Stimulated activated CD8-positive, alpha-beta memory T cell treated with anti-CD3 and anti-CD28 coated beads, Interleukin-15, amount 100 ng/mL, for 48 hours (primary cell): ENCODE measurements at regions not wholly inside any gene's neighbourhood (a gene's known extent, or its start where the extent isn't known, plus 50 kb on each side); places are given as distances from the start of the nearest gene placed in this dataset.

Source experiments
- DNase-seq, 2 donors: peaks; one replicate each; pipeline ENCODE4 v3.0.0-alpha.2; 2020; ENCODE audit warnings: low read depth in 2 of 2

DNA sequence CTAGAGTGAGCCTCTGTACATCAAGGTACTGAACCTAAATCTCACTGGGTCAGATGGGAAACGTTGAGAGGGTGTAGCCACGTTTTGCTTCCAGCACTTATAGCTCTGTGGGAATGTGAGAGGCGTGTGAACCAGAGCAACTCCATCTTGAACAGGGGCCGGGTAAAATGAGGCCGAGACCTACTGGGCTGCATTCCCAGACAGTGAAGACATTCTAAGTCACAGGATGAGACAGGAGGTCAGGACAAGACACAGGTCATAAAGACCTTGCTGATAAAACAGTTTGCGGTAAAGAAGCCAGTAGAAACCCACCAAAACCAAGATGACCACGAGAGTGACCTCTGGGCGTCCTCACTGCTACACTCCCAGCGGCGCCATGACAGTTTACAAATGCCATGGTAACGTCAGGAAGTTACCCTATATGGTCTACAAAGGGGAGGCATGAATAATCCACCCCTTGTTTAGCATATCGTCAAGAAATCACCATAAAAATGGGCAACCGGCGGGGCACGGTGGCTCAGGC is 63.4 kb upstream of the NCOR2 start:
- DNase-seq = no peak

DNA sequence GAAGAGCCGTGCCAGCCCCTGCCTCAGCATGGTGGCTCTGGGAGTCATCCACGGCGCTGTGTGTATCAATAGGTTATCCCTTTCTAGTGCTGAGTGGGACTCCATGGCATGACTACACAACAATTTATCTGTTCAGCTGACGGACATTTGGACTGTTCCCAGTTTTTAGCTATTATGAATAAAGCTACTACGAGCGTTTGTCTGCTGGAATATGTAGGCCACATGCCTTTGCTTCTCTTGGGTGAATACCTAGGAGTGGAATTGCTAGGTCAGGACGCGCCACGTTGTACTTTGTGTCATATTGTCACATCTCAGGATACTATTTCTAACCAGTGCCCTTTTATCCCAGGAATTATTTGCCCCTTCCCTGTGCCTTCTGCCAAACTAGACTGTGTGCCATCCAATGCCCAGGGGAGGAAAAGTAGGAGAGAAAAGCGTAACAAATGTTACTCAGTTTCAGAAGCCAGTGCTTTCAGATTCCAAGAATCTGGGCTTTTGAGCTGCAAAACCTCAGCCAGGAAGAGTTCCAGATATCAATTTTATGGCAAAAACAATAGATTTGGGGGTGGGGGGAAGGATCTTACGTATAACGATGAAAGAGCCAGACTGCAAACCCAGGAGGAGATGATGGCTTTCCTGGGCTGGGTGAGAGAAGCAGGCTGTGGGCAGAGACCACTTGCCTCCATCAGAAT is 62.5 kb upstream of the NCOR2 start:
- DNase-seq = no peak

DNA sequence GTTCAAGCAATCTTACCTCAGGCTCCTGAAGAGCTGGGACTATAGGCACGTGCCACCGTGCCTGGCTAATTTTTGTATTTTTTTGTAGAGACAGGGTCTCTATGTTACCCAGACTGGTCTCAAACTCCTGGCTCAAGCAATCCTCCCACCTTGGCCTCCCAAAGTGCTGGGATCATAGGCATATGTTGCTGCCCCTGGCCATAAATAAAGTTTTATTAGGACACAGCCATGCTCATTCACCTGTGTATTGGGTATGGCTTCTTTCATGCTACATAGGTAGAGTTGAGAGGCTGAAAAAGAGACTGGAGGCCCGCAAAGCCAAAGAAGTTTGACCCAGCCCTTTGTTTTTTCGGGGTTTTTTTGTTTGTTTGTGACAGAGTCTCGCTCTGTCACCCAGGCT is 61.7 kb upstream of the NCOR2 start:
- DNase-seq = no peak

DNA sequence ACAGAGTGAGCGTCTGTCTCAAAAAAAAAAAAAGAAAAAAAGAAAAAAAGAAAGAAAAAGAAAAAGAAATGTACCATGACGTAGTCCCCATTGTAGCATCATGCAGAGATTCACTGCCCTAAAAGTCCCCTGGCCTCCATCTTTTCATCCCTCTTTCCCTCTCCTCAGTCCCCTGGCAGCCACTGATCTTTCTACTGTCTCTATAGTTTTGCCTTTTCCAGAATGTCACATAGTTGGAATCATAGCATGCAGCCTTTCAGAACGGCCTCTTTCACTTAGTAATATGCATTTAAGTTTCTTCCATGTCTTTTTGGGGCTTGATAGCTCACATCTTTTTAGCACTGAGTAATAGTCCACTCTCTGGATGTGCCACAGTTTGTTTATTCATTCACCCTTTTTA is 60.5 kb upstream of the NCOR2 start:
- no peak for DNase-seq

DNA sequence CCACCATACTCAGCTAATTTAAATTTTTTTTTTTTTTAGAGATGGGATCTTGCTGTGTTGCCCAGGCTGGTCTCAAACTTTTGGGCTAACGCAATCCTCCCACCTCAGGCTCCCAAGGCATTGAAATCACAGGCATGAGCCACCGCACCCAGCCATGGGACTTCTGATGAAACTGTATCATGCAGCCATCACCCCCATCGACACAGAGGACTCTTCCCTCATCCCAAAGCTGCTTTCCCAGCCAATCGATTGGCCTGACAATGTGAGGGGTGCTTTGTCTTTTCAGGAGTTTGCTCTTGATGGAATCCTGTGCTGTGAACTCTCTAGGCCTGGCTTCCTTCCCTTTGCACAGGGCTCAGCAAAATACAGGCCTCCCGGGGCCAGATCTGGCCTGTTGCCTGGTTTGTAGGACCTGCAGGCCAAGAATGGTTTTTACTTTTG is 59.6 kb upstream of the NCOR2 start:
- DNase-seq = no peak

DNA sequence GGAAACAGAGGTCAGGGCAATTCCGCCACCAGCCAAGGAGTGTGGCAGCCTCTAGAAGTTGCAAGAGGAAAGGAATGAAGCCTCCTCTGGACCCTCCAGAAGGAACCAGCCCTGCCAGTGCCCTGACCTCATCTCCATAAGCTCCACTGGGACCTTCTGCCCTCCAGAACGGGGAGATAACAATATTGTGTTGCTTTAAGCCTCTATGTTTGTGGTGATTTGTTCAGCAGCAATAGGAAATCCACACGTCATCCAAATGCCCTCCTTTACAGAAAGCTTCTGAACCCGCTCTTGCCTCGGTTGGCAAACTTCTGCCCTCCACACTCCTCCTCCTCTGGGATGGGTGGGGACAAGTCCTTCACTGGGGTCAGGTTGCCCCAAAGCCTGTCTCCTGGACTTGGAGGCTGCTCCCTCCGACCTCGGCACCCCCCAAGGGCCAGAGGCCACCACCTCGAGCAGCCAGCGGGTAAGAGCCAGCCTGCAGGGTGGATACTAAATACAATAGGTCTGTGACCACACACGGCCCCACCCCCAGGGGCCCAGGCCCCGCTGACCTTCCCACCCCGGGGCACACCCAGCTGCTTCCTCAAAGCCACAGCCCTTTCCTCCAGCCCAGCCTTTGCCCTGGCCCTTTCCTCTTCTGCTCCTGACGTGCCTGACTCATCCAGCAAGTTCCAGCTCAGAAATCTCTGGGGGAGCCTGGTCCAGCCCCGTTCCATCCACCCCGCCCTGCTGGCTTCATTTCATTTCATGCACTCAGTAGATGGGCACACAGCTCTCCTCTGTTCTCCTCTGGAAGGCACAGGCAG is 58.7 kb upstream of the NCOR2 start:
- DNase-seq = no peak

DNA sequence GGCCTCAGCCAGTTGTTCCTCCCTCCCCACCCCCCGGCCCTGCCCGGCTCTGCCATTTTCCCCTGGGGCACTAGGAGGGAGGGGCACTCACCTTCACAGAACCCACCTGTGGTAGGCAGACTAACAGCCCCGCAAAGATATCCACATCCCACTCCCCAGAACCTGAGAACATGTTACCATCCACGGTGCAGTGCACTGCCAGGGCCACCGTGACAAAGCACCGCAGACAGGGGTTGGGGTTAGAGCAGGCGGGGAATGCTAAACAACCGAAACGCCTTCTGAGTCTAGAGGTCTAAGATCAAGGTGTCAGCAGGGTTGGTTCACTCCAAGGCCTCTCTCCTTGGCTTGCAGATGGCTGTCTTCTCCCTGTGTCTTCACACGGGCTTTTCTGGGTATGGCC is 57.4 kb upstream of the NCOR2 start:
- no peak for DNase-seq

DNA sequence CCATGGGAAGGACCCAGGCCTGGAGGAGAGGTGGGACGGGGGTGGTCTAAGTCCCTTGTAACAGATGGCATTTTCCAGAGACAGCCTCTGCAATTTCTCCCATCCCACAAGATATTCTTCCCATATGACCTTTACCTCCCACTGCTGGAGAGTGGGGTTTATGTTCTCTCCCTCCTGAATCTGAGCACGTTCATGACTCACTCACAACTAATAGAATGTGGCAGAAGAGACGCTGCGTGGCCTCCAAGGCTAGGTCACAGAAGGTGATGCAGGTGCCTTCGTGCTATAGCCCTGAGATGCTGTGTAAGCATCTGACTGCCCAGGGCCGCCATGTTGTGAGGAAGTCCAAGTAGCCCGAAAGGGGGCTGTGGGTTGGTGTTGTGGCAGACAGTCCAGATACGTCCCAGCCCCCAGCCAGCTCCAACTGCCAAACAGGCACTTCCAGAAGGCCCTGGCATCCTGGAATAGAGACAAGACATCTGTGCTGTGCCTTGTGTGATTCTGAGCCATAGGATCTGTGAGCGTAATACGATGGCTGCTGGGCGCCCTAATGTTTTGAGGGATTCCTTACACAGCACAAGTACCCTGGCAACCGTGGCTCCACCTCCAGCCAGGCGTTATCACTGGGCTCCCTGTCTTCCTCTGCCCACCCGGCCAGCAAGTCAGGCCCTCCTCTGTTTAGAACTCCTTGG is 56.1 kb upstream of the NCOR2 start:
- DNase-seq = no peak

DNA sequence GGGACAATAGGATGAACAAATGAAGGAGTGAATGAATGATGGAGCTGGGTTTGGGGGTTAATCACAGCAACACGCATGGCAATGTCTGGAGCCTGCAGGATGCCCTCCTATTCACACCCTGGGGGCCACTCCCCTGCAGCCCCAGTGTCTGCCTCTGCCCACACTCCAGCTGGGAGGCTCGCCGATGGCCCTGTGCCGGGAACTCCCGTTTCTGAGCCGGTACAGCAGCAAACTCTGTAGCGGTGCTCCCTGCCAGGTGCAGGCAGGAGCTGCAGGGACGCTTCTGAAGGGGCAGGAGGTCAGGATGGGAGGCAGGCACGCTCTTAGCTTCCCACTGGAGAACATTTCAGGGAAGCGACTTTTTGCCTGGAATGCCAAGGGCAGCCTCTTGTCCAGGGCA is 55.4 kb upstream of the NCOR2 start:
- DNase-seq = no peak

DNA sequence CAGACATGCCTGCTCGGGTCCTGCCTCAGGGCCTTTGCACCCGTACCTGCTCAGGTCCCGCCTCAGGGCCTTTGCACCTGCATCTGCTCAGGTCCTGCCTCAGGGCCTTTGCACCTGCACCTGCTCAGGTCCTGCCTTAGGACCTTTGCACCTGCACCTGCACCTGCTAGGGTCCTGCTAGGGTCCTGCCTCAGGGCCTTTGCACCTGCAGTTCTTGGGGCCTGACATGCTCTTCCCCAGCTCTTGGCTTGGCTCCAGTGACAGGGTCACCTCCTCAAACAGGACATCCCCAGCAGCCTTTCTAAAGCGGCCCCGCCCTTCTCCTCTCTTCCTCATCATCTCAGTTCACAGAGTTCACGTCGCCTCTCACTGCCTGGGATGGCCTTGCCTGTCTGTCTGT is 54.9 kb upstream of the NCOR2 start:
- no peak for DNase-seq

DNA sequence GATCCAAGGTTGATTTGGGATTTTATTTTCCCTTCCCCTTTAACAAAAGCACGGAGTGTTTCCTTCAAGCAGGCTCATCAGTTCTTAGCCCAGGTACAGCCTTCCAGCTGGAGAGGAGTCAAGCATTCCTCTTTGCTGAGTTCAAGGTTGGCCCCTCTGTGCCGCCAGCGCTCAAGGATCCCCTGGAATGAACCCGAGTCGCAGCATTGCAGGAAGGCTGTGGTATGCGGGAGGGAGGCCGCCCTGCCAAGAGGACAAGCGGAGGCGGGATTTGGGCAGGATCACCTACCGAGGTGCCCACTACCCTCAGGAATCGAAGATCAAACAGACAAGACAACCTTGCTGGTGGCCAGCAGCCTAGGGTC is 53.9 kb upstream of the NCOR2 start:
- DNase-seq = no peak

DNA sequence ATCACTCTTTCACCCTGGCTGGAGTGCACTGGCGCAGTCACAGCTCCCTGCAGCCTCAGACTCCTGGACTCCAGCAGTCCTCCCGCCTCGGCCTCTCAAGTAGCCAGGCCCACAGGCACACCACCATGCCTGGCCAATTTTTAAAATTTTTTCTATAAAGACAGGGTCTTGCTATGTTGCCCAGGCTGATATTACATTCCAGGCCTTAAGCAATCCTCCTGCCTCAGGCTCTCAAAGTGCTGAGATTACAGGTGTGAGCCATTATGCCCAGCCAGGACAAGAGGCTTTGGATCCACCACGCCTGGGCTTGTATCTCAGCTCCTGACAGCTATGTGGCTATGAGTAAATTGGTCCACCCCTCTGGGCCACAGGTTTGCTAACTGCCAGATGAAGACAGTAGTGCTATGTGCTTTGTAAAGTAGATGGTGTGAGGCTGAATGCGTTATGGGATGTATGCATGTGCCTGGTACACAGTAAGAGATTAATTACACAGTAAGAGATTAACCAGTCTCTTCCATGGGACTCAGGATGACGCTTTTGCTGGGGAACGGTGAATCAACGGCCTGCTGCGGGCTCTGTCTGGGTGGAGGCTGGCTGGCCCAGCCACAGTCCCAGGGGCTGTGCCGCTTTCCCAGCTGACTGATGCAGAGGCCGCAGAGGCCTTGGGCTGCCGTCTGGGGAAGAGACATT is 53.3 kb upstream of the NCOR2 start:
- DNase-seq = no peak

DNA sequence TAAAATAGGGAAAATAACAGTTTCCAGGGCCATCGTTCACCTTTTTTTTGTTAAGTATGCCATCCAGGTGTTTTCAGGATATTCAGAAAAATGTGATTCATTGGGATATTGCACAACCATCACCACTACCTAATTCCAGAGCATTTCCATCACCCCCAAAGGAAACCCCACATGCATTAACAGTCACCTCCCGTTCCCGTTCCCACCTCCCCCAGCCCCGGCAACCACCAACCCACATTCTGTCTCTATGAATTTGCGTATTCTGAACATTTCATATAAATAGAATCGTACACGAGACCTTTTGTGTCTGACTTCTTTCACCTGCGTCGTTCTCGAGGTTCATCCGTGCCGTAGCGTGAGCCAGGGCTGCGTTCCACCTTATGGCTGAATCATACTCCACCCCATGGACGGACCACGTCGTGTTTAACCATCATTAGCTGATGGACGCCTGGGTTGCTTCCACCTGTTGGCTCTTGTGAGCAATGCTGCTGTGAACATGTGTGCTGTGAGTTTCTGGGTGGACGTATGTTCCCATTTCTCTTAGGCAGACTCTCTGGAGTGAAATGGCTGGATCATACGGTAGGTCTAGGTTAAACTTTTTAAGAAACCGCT is 51.0 kb upstream of the NCOR2 start:
- DNase-seq = no peak

DNA sequence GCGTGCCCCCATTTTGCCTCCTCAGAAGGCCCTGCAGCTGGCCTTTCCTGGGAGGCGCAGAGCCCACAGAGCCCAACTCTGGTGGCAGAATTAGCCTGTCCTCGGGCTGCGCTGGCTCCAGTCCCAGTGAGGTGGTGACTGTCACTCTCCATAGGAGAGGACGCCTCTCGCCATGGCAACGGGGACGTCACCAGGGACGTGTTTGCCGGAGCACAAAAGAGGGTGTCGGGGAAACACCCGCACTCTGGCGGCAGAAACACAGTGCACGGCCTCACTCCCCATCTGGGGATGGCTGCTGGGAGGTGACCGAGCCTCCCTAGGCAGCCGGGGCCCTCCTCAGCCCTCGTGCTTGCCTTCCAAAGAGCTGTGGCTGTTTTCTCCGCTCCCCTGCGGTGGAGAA is 50.2 kb upstream of the NCOR2 start:
- DNase-seq = no peak
